ENCODE measurements at regions not wholly inside any gene's neighbourhood (a gene's known extent, or its start where the extent isn't known, plus 50 kb on each side); places are given as distances from the start of the nearest gene placed in this dataset.

DNA sequence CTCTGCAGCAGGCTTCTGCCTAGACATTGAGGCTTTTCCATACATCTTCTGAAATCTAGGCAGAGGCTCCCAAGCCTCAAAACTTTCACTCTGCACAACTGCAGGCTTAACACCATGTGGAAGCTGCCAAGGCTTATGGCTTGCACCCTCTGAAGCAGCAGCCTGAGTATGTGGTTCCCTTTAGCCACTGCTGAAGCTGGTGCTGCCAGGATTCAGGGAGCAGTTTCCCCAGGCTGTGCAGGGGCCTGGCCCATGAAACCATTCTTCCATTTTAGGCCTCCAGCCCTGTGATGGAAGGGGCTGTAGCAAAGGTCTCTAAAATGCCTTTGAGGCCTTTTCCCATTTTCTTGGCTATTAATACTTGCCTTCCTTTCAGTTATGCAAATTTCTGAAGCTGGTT is 680.3 kb upstream of the FTMT start:
- no peaks in the 10 kb centered on the region for H3K4me1 Mint-ChIP-seq

DNA sequence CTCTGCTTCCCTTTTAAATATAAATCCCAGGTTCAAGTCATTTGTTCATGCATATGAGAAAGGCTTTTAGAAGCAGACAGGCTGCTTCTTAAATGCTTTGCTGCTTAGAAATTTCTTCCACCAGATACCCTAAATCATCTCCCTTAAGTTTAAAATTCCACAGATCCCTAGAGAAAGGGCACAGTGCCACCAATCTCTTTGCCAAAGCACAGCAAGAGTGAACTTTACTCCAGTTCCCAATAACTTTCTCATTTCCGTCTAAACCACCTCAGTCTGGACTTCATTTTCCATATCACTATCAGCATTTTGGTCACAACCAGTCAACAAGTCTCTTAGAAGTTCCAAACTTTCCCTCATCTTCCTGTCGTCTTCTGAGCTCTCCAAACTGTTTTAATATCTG is 679.8 kb upstream of the FTMT start:
- Histone ChIP-seq H3K27ac (no peak overlapping the region), H4K20me1 (ENCODE audit: low read depth) (no peaks in the 10 kb centered on the region), H3K4me1 (no peaks in the 10 kb centered on the region), H3K4me3 (no peak overlapping the region), H3K4me2 (no peak overlapping the region), H3K27me3 (no peaks in the 10 kb centered on the region), H3K9ac (no peak overlapping the region), H2AFZ (replicated peaks) (peak overlapping the region; percentile 82), H3K36me3 (no peaks in the 10 kb centered on the region), H3K79me2 (ENCODE audit: low read depth) (no peaks in the 10 kb centered on the region), H3K9me3 (ENCODE audit: low read depth) (no peaks in the 10 kb centered on the region), H3F3A (ENCODE audit: low read depth) (no peaks in the 10 kb centered on the region)
- no peaks in the 10 kb centered on the region for H3K4me1 Mint-ChIP-seq
- H3K27me3 Mint-ChIP-seq (ENCODE audit: insufficient read depth, low read depth): no peaks in the 10 kb centered on the region
- H3K27ac Mint-ChIP-seq: no peak overlapping the region
- H3K36me3 Mint-ChIP-seq: no peaks in the 10 kb centered on the region
- no peak overlapping the region for H3K4me3 Mint-ChIP-seq
- DNase-seq (ENCODE audit: low spot score): no peak
- no peak for TF ChIP-seq EZH2 (IDR thresholded peaks at IDR 0.05)
- TF ChIP-seq, protein P1, sequence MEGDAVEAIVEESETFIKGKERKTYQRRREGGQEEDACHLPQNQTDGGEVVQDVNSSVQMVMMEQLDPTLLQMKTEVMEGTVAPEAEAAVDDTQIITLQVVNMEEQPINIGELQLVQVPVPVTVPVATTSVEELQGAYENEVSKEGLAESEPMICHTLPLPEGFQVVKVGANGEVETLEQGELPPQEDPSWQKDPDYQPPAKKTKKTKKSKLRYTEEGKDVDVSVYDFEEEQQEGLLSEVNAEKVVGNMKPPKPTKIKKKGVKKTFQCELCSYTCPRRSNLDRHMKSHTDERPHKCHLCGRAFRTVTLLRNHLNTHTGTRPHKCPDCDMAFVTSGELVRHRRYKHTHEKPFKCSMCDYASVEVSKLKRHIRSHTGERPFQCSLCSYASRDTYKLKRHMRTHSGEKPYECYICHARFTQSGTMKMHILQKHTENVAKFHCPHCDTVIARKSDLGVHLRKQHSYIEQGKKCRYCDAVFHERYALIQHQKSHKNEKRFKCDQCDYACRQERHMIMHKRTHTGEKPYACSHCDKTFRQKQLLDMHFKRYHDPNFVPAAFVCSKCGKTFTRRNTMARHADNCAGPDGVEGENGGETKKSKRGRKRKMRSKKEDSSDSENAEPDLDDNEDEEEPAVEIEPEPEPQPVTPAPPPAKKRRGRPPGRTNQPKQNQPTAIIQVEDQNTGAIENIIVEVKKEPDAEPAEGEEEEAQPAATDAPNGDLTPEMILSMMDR (IDR thresholded peaks at IDR 0.05): no peak
- no peak for TF ChIP-seq EZH2phosphoT487 (IDR thresholded peaks at IDR 0.05)
- H3K9me3 Mint-ChIP-seq: no peaks in the 10 kb centered on the region

More for the DNA sequence above, 680.3 kb upstream of the FTMT start:
- H3K36me3 ChIP-seq: no peaks in the 10 kb centered on the region
- H3K4me3 ChIP-seq: no peak overlapping the region
- no peak overlapping the region for H3K4me2 ChIP-seq
- H3K27me3 ChIP-seq: no peaks in the 10 kb centered on the region
- DNase-seq (ENCODE audit: low spot score): no peak
- H3K9ac ChIP-seq: no peak overlapping the region
- no peaks in the 10 kb centered on the region for H3K9me3 Mint-ChIP-seq
- no peaks in the 10 kb centered on the region for H3F3A ChIP-seq (ENCODE audit: low read depth)
- no peaks in the 10 kb centered on the region for H3K79me2 ChIP-seq (ENCODE audit: low read depth)
- H3K4me3 Mint-ChIP-seq: no peak overlapping the region
- no peak overlapping the region for H3K27ac ChIP-seq
- no peaks in the 10 kb centered on the region for H3K27me3 Mint-ChIP-seq (ENCODE audit: insufficient read depth, low read depth)
- peak overlapping the region; percentile 82 for H2AFZ ChIP-seq (replicated peaks)
- H4K20me1 ChIP-seq (ENCODE audit: low read depth): no peaks in the 10 kb centered on the region
- H3K36me3 Mint-ChIP-seq: no peaks in the 10 kb centered on the region
- H3K27ac Mint-ChIP-seq: no peak overlapping the region
- H3K4me1 ChIP-seq: no peaks in the 10 kb centered on the region
- TF ChIP-seq, protein P1 (IDR thresholded peaks at IDR 0.05): no peak
- no peak for TF ChIP-seq EZH2phosphoT487 (IDR thresholded peaks at IDR 0.05)
- TF ChIP-seq EZH2 (IDR thresholded peaks at IDR 0.05): no peak
- no peaks in the 10 kb centered on the region for H3K9me3 ChIP-seq (ENCODE audit: low read depth)

DNA sequence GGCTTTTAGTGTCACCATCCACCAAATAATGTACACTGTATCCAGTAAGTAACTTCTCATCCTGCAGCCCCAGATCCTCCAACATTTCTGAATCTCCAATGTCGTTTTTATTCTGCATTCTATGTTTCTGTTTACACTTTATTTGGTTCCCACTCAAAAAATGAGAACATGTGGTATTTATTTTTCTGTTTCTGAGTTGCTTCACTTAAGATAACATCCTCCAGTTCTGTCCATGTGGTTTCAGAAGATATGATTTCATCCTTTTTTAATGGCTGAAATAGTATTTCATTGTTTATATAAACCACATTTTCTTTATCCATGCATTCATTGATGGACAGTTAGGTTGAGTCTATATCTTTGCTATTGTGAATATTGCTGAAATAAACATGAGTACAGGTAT is 677.3 kb upstream of the FTMT start:
- Mint-ChIP-seq H3K4me1 (no peaks in the 10 kb centered on the region), H3K9me3 (no peaks in the 10 kb centered on the region), H3K4me3 (no peak overlapping the region), H3K36me3 (no peaks in the 10 kb centered on the region), H3K27me3 (ENCODE audit: insufficient read depth, low read depth) (no peaks in the 10 kb centered on the region), H3K27ac (no peak overlapping the region)
- Histone ChIP-seq H3K9me3 (ENCODE audit: low read depth) (no peaks in the 10 kb centered on the region), H3K9ac (no peak overlapping the region), H3K36me3 (no peaks in the 10 kb centered on the region), H3K27me3 (no peaks in the 10 kb centered on the region), H3F3A (ENCODE audit: low read depth) (no peaks in the 10 kb centered on the region), H3K79me2 (ENCODE audit: low read depth) (no peaks in the 10 kb centered on the region), H3K4me3 (no peak overlapping the region), H2AFZ (replicated peaks) (no peak overlapping the region), H3K4me1 (no peaks in the 10 kb centered on the region), H3K4me2 (no peak overlapping the region), H4K20me1 (ENCODE audit: low read depth) (no peaks in the 10 kb centered on the region), H3K27ac (no peak overlapping the region)
- no peak for DNase-seq (ENCODE audit: low spot score)
- TF ChIP-seq EZH2 (IDR thresholded peaks at IDR 0.05): no peak
- TF ChIP-seq, protein P1 (IDR thresholded peaks at IDR 0.05): no peak
- TF ChIP-seq EZH2phosphoT487 (IDR thresholded peaks at IDR 0.05): no peak

All from neural progenitor cell (in vitro differentiated cells).